ENCODE measurements at regions not wholly inside any gene's neighbourhood (a gene's known extent, or its start where the extent isn't known, plus 50 kb on each side); places are given as distances from the start of the nearest gene placed in this dataset.

GRCh38 chr3:68428495-68428894 is 503.9 kb downstream of the TAFA4 start:
- TF ChIP-seq SMC3 (IDR thresholded peaks at IDR 0.05; ENCODE audit: low read depth, low read length) = no peak
- no peak for TF ChIP-seq CTCF (IDR thresholded peaks at IDR 0.05)
- TF ChIP-seq POLR2AphosphoS5 (IDR thresholded peaks at IDR 0.05; ENCODE audit: low read depth, low read length) = no peak
- no peak for TF ChIP-seq MXI1 (IDR thresholded peaks at IDR 0.05; ENCODE audit: low read depth, low read length)
- no peak for TF ChIP-seq REST (IDR thresholded peaks at IDR 0.05; ENCODE audit: low read depth, low read length)
- TF ChIP-seq ZBTB33 (IDR thresholded peaks at IDR 0.05; ENCODE audit: borderline replicate concordance, low read depth) = no peak
